ENCODE measurements at regions not wholly inside any gene's neighbourhood (a gene's known extent, or its start where the extent isn't known, plus 50 kb on each side); places are given as distances from the start of the nearest gene placed in this dataset.
"Not testable (repeated sequence)": the region's sequence is repeated elsewhere in the genome, so short reads cannot be mapped to it uniquely, and the experiment has no call there.

DNA sequence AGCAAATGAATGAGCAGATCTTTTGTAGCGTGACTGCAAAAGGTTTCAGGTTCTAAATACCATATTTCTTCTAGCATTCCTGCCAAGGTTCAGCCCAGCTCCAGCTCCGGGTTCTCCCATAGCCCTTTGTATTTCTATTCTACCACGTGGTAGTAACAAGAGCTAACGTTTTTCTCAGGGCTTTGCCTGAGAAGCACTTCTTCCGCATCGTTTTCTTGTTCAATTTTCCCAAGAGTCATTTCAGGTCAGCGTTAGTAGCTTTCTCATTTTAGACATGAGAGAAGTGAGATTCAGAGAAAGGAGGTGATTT, 120.1 kb upstream of the MYCN start:
- Histone ChIP-seq H3K27me3 (no peaks in the 10 kb centered on the region), H3K9me3 (no peaks in the 10 kb centered on the region), H3K4me3 (no peak overlapping the region), H3K36me3 (no peaks in the 10 kb centered on the region), H3K27ac (no peak overlapping the region), H3K4me1 (peaks cover 0 to 2% (median 0%) of the 10 kb centered on the region in 3 donors)
- 74 to 76% methylated on average over 4 to 7 of the region's 7 CpGs for WGBS, 2 donors (ENCODE audit: low coverage in 1 of 2)
- TF ChIP-seq POLR2A (IDR thresholded peaks at IDR 0.05), result no peak
- no peak for TF ChIP-seq EP300 (IDR thresholded peaks at IDR 0.05)
- TF ChIP-seq POLR2AphosphoS5 (IDR thresholded peaks at IDR 0.05), result no peak
- TF ChIP-seq CTCF (IDR thresholded peaks at IDR 0.05), result no peak
- no peak for ATAC-seq

DNA sequence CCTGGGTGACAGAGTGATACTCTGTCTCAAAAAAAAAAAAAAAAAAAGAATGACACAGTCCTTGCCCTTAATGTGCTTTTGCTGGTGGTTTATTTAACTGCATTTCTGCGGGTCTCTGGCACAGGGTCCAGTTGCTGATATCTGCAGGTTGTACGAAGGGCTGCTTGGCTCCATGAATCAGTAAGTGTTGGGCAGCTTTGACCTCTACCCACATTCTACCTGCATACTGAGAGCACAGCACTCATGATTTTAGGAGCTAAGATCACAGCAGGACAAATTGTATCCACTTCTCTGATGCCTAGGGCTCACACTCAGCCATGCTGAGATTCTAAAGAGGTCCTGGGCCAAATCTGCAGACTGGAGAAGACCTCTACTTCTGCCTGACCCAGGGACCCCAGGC, 119.4 kb upstream of the MYCN start:
- ATAC-seq, result no peak
- TF ChIP-seq POLR2A (IDR thresholded peaks at IDR 0.05) (no peak), EP300 (IDR thresholded peaks at IDR 0.05) (no peak), CTCF (IDR thresholded peaks at IDR 0.05) (no peak), POLR2AphosphoS5 (IDR thresholded peaks at IDR 0.05) (no peak)
- Histone ChIP-seq H3K27me3 (no peaks in the 10 kb centered on the region), H3K4me3 (no peak overlapping the region), H3K27ac (no peak overlapping the region), H3K4me1 (no peaks in the 10 kb centered on the region), H3K9me3 (no peaks in the 10 kb centered on the region), H3K36me3 (no peaks in the 10 kb centered on the region)
- WGBS, 2 donors (ENCODE audit: low coverage in 1 of 2), result 78 to 100% methylated on average over 2 of the region's 2 CpGs

DNA sequence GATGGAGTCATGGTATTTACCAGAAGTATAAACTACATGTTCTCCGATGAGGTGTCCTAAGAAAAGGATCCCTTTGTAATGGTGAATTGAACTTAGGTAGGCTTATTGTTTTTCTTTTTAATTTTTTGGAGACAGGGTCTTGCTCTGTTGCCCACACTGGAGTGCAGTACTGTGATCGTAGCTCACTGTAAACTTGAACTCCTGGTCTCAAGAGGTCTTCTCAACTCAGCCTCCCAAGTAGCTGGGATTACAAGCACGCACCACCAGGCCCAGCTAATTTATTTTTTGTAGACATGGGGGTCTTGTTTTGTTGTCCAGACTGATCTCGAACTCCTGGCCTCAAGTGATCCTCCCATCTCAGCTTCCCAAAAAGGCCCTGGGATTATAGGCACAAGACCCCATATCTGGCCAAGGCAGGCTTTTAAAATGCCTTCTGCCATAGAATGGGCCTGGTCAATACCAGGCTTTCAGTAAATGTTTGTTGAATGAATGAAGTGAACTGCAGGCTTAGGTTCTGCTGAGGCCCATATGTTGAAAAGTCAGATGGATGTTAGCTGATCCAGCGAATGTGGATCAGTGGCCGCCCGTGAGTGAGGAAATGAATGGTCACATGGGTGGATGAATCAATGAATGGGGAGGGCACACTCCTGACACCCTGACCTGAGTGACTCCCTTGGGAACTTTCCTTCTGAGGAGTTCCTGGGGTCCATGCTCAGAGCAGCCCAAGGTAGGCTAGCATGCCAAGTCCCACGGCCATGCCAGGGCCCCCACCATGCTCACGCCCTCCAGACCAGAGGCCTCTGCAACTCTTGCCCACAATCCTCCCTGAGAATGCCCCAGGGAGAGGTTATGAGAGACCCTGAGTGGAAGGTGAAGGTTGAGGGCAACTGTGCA, 118.0 kb upstream of the MYCN start:
- TF ChIP-seq CTCF (IDR thresholded peaks at IDR 0.05) (no peak), POLR2A (IDR thresholded peaks at IDR 0.05) (no peak)
- H3K27me3 ChIP-seq, result no peaks in the 10 kb centered on the region

GRCh38 chr2:15823459-15824396, 116.6 kb upstream of the MYCN start:
- WGBS, 2 donors (ENCODE audit: low coverage in 1 of 2), result 69 to 80% methylated on average over 8 to 9 of the region's 10 CpGs
- no peak for ATAC-seq
- no peaks in the 10 kb centered on the region for H3K27me3 ChIP-seq
- H3K36me3 ChIP-seq, result no peaks in the 10 kb centered on the region
- no peaks in the 10 kb centered on the region for H3K9me3 ChIP-seq
- no peak overlapping the region for H3K4me3 ChIP-seq
- no peak overlapping the region for H3K27ac ChIP-seq
- no peaks in the 10 kb centered on the region for H3K4me1 ChIP-seq
- TF ChIP-seq POLR2A (IDR thresholded peaks at IDR 0.05) (no peak), EP300 (IDR thresholded peaks at IDR 0.05) (no peak), CTCF (IDR thresholded peaks at IDR 0.05) (no peak), POLR2AphosphoS5 (IDR thresholded peaks at IDR 0.05) (no peak)

More for the DNA sequence above, 118.0 kb upstream of the MYCN start:
- WGBS, 2 donors (ENCODE audit: low coverage in 1 of 2), result 95 to 98% methylated on average over 2 to 4 of the region's 9 CpGs
- no peak for ATAC-seq
- H3K36me3 ChIP-seq, result no peaks in the 10 kb centered on the region
- no peaks in the 10 kb centered on the region for H3K9me3 ChIP-seq
- no peak overlapping the region for H3K4me3 ChIP-seq
- H3K27ac ChIP-seq, result no peak overlapping the region
- no peaks in the 10 kb centered on the region for H3K4me1 ChIP-seq

GRCh38 chr2:15824467-15824866, 115.9 kb upstream of the MYCN start:
- H3K4me3 ChIP-seq, H3K36me3 ChIP-seq, H3K27me3 ChIP-seq, H3K9me3 ChIP-seq, H3K4me1 ChIP-seq, H3K27ac ChIP-seq, ATAC-seq: not testable (repeated sequence)
- 83 to 96% methylated on average over 4 to 7 of the region's 7 CpGs for WGBS, 2 donors (ENCODE audit: low coverage in 1 of 2)
